HepG2 (cell line): ENCODE measurements at regions not wholly inside any gene's neighbourhood (a gene's known extent, or its start where the extent isn't known, plus 50 kb on each side); places are given as distances from the start of the nearest gene placed in this dataset.

Source experiments
- ATAC-seq: fragments of 200-7000 bp; cut with Tn5 transposase; 3 replicates; pipeline ENCODE4 v1.9.1; 2020; ENCODE audit warnings: mild to moderate bottlenecking, moderate library complexity
- BruUV-seq: library from RNA; stranded (reverse); fragments of 400-500 nt; replicated peaks from 2 replicates; lab custom pipeline; 2021; lab: Mats Ljungman, UMichigan
- CTCF ChIA-PET: fragments of 300-600 bp; formaldehyde crosslinking; extraction: SDS; loops from one replicate; lab custom pipeline; 2021; ENCODE audit warnings: low total read pairs, inconsistent platforms, low intra/inter-chr PET ratio; lab: Yijun Ruan, JAX
- POLR2A ChIA-PET: fragments of 350-600 bp; sonication (Branson Sonifier 250); formaldehyde crosslinking; loops from one replicate; lab custom pipeline; 2020; ENCODE audit warnings: antibody characterized with exemption, inconsistent platforms; lab: Yijun Ruan, JAX
- DNase-seq: peaks from one replicate; pipeline ENCODE4 v3.0.0-alpha.2; 2015; ENCODE audit warnings: low spot score
- FAIRE-seq: peaks from 3 replicates; lab custom pipeline; 2011; peaks lifted over from hg19 to GRCh38; lab: Jason Lieb, UNC
- H2AFZ ChIP-seq: one replicate; pipeline ENCODE4 v1.6.1; 2011; ENCODE audit warnings: low read length, inconsistent platforms
- H3K27ac ChIP-seq: fragments of 300-600 bp; 3 replicates; pipeline ENCODE4 v1.8.0; 2011; ENCODE audit warnings: mixed run types, mild to moderate bottlenecking, mixed read lengths, low read length, inconsistent platforms; ENCODE audit not compliant: insufficient read depth; ENCODE audit errors: extremely low read length
- H3K27me3 ChIP-seq, 2 experiments: fragments of 200-600 bp in 1 of 2; 2 replicates in 1 of 2; 3 replicates in 1 of 2; pipeline versions ENCODE4 v1.6.0 to v1.8.0; 2011; ENCODE audit warnings: low read length in 2 of 2, mild to moderate bottlenecking in 2 of 2, moderate library complexity in 2 of 2, inconsistent platforms in 1 of 2; ENCODE audit not compliant: insufficient read depth in 2 of 2, control insufficient read depth in 1 of 2
- H3K36me3 ChIP-seq, 2 experiments: fragments of 200-600 bp in 1 of 2; replicated peaks in 1 of 2; 2 replicates in 1 of 2; 3 replicates in 1 of 2; pipeline versions ENCODE4 v1.5.1 to v1.8.0; 2011; ENCODE audit warnings: low read length in 2 of 2, inconsistent platforms in 1 of 2; ENCODE audit not compliant: insufficient read depth in 2 of 2, control insufficient read depth in 1 of 2
- H3K4me1 ChIP-seq: 2 replicates; pipeline ENCODE4 v1.5.1; 2012; ENCODE audit warnings: low read length, inconsistent platforms; ENCODE audit not compliant: insufficient read depth
- H3K4me2 ChIP-seq: 2 replicates; pipeline ENCODE4 v1.6.0; 2011; ENCODE audit warnings: low read depth, low read length, inconsistent platforms
- H3K4me3 ChIP-seq, 3 experiments: fragments of 200-600 bp in 1 of 3; sonication (generic), shearing (Covaris generic) in 1 of 3; replicated peaks in 1 of 3; 2 replicates each; pipeline ENCODE4 v1.5.1; 2011 to 2016; ENCODE audit warnings: low read length in 3 of 3, inconsistent platforms in 2 of 3, low read depth in 2 of 3, mild to moderate bottlenecking in 2 of 3, control low read depth in 1 of 3, mixed read lengths in 1 of 3; ENCODE audit not compliant: insufficient read depth in 1 of 3
- H3K79me2 ChIP-seq: one replicate; pipeline ENCODE4 v1.6.1; 2011; ENCODE audit warnings: low read length, inconsistent platforms; ENCODE audit not compliant: insufficient read depth
- H3K9ac ChIP-seq: 2 replicates; pipeline ENCODE4 v1.6.0; 2011; ENCODE audit warnings: mild to moderate bottlenecking, low read depth, low read length, inconsistent platforms; ENCODE audit not compliant: insufficient read depth
- H3K9me3 ChIP-seq: 2 replicates; pipeline ENCODE4 v1.5.1; 2012; ENCODE audit warnings: mild to moderate bottlenecking, low read length
- H4K20me1 ChIP-seq: 2 replicates; pipeline ENCODE4 v1.6.0; 2011; ENCODE audit warnings: inconsistent platforms, mild to moderate bottlenecking, low read length, moderate library complexity; ENCODE audit not compliant: insufficient read depth
- KDM3A ChIP-seq: IDR thresholded peaks from 2 replicates; pipeline ENCODE4 v1.6.1; 2018; ENCODE audit warnings: low read depth, missing compliant biosample characterization
- MIER3 ChIP-seq: IDR thresholded peaks from 2 replicates; pipeline ENCODE4 v1.6.1; 2016; ENCODE audit warnings: missing compliant biosample characterization, borderline replicate concordance
- RFX3 ChIP-seq: IDR thresholded peaks from 2 replicates; pipeline ENCODE4 v1.6.1; 2016; ENCODE audit warnings: missing biosample characterization, missing genetic modification reagents
- ZNF264 ChIP-seq: sonication (generic); formaldehyde crosslinking; IDR thresholded peaks from 2 replicates; pipeline ENCODE4 v1.4.0; 2020; ENCODE audit warnings: missing genetic modification reagents
- ZNF326 ChIP-seq: sonication (generic); formaldehyde crosslinking; IDR thresholded peaks from 2 replicates; pipeline ENCODE4 v1.4.0; 2020; ENCODE audit warnings: missing genetic modification reagents, borderline replicate concordance
- ZNF75D ChIP-seq: sonication (generic); formaldehyde crosslinking; IDR thresholded peaks from 2 replicates; pipeline ENCODE4 v1.8.1; 2023; ENCODE audit warnings: missing genetic modification reagents, mild to moderate bottlenecking, borderline replicate concordance
- ZNF761 ChIP-seq: sonication (generic); formaldehyde crosslinking; conservative IDR thresholded peaks from 2 replicates; pipeline ENCODE4 v1.4.0; 2020; ENCODE audit warnings: mild to moderate bottlenecking, missing genetic modification reagents
- ZNF772 ChIP-seq: sonication (generic); formaldehyde crosslinking; IDR thresholded peaks from 2 replicates; pipeline ENCODE4 v1.5.0; 2020; ENCODE audit warnings: mild to moderate bottlenecking, missing genetic modification reagents
- WGBS: methylation state at CpG from one replicate; pipeline ENCODE4 v1.1.6; 2017; ENCODE audit warnings: low lambda C conversion rate; 5-methylcytosine and 5-hydroxymethylcytosine counted together
- in situ Hi-C: cut with HindIII; loops from 2 replicates; pipeline ENCODE4 v1.10.0; 2017; ENCODE audit warnings: low pct_unique_long_range_greater_than_20kb; ENCODE audit not compliant: extremely low pct_ligation_motif_present
- intact Hi-C: fragments of 100-400 bp; cut with micrococcal nuclease; formaldehyde crosslinking; loops from one replicate; pipeline ENCODE4 v1.10.0; 2022; ENCODE audit not compliant: unreplicated experiment
- TF ChIP-seq, protein P1 (sequence below): sonication (generic); formaldehyde crosslinking; IDR thresholded peaks from 2 replicates; pipeline ENCODE4 v1.5.0; 2020; ENCODE audit warnings: mild to moderate bottlenecking, missing genetic modification reagents, borderline replicate concordance
- TF ChIP-seq, protein P2 (sequence below): sonication (generic); formaldehyde crosslinking; IDR thresholded peaks from 2 replicates; pipeline ENCODE4 v1.4.0; 2020; ENCODE audit warnings: missing genetic modification reagents

DNA sequence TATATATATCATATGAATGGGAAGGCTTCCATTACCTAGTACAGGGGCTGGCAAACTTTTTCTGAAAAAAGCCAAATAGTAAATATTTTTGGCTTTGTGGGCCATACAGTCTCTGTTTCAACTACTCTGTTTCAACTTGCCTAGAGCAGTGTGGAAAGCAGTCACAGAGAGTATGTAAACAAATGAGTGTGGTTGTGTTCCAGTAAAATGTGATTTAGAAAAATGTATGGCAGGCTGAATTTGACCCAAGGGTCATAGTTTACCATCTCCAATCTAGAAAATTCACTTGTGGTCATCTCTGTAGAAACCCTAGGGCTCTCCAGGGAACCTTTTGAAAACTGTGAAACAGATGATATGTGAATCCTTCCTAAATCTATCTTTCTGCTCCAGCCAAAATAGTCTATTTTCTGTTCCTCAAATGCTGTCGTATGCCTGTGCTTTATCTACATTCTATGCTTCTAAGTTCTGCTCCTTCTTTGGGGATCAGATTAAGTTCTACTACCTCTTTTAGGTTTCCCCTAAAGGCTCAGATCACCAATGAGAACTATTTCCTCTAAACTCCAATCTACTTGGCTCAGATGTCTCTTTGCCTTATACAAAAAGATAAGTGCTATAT, 356.2 kb downstream of the METTL15 start:
- 0% methylated on average over 1 of the region's 1 CpG for WGBS
- TF ChIP-seq KDM3A: no peak
- TF ChIP-seq, protein P1, sequence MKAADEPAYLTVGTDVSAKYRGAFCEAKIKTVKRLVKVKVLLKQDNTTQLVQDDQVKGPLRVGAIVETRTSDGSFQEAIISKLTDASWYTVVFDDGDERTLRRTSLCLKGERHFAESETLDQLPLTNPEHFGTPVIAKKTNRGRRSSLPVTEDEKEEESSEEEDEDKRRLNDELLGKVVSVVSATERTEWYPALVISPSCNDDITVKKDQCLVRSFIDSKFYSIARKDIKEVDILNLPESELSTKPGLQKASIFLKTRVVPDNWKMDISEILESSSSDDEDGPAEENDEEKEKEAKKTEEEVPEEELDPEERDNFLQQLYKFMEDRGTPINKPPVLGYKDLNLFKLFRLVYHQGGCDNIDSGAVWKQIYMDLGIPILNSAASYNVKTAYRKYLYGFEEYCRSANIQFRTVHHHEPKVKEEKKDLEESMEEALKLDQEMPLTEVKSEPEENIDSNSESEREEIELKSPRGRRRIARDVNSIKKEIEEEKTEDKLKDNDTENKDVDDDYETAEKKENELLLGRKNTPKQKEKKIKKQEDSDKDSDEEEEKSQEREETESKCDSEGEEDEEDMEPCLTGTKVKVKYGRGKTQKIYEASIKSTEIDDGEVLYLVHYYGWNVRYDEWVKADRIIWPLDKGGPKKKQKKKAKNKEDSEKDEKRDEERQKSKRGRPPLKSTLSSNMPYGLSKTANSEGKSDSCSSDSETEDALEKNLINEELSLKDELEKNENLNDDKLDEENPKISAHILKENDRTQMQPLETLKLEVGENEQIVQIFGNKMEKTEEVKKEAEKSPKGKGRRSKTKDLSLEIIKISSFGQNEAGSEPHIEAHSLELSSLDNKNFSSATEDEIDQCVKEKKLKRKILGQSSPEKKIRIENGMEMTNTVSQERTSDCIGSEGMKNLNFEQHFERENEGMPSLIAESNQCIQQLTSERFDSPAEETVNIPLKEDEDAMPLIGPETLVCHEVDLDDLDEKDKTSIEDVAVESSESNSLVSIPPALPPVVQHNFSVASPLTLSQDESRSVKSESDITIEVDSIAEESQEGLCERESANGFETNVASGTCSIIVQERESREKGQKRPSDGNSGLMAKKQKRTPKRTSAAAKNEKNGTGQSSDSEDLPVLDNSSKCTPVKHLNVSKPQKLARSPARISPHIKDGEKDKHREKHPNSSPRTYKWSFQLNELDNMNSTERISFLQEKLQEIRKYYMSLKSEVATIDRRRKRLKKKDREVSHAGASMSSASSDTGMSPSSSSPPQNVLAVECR (CRISPR knock-in tag): no peak
- TF ChIP-seq ZNF761 (CRISPR knock-in tag): no peak
- no peak for TF ChIP-seq MIER3 (CRISPR knock-in tag)
- no peak for TF ChIP-seq ZNF772 (CRISPR knock-in tag)
- TF ChIP-seq ZNF326 (CRISPR knock-in tag): no peak
- TF ChIP-seq ZNF75D (CRISPR knock-in tag): no peak
- TF ChIP-seq, protein P2, sequence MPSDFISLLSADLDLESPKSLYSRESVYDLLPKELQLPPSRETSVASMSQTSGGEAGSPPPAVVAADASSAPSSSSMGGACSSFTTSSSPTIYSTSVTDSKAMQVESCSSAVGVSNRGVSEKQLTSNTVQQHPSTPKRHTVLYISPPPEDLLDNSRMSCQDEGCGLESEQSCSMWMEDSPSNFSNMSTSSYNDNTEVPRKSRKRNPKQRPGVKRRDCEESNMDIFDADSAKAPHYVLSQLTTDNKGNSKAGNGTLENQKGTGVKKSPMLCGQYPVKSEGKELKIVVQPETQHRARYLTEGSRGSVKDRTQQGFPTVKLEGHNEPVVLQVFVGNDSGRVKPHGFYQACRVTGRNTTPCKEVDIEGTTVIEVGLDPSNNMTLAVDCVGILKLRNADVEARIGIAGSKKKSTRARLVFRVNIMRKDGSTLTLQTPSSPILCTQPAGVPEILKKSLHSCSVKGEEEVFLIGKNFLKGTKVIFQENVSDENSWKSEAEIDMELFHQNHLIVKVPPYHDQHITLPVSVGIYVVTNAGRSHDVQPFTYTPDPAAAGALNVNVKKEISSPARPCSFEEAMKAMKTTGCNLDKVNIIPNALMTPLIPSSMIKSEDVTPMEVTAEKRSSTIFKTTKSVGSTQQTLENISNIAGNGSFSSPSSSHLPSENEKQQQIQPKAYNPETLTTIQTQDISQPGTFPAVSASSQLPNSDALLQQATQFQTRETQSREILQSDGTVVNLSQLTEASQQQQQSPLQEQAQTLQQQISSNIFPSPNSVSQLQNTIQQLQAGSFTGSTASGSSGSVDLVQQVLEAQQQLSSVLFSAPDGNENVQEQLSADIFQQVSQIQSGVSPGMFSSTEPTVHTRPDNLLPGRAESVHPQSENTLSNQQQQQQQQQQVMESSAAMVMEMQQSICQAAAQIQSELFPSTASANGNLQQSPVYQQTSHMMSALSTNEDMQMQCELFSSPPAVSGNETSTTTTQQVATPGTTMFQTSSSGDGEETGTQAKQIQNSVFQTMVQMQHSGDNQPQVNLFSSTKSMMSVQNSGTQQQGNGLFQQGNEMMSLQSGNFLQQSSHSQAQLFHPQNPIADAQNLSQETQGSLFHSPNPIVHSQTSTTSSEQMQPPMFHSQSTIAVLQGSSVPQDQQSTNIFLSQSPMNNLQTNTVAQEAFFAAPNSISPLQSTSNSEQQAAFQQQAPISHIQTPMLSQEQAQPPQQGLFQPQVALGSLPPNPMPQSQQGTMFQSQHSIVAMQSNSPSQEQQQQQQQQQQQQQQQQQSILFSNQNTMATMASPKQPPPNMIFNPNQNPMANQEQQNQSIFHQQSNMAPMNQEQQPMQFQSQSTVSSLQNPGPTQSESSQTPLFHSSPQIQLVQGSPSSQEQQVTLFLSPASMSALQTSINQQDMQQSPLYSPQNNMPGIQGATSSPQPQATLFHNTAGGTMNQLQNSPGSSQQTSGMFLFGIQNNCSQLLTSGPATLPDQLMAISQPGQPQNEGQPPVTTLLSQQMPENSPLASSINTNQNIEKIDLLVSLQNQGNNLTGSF (CRISPR knock-in tag): no peak
- no peak for TF ChIP-seq ZNF264
- TF ChIP-seq RFX3 (CRISPR knock-in tag): no peak
- H3K27me3 ChIP-seq: no peaks in the 10 kb centered on the region
- no peak overlapping the region for H2AFZ ChIP-seq
- no peaks in the 10 kb centered on the region for H3K4me1 ChIP-seq
- no peaks in the 10 kb centered on the region for H4K20me1 ChIP-seq
- ChIA-PET POLR2A (no interaction called here), CTCF (no interaction called here)
- no peaks in the 10 kb centered on the region for H3K79me2 ChIP-seq
- no peak overlapping the region for H3K4me2 ChIP-seq
- H3K27ac ChIP-seq: no peak overlapping the region
- no peak overlapping the region for H3K9ac ChIP-seq
- BruUV-seq: no TSS peak
- in situ Hi-C loops (no loop called here), intact Hi-C loops (no loop called here)
- ATAC-seq (no peak), FAIRE-seq (no peak), DNase-seq (no peak)
- H3K9me3 ChIP-seq: no peaks in the 10 kb centered on the region
- H3K36me3 ChIP-seq: no peaks in the 10 kb centered on the region
- no peak overlapping the region for H3K4me3 ChIP-seq
